CD4-positive, alpha-beta T cell treated with Interleukin-4 for 1 hour (primary cell): ENCODE measurements at regions not wholly inside any gene's neighbourhood (a gene's known extent, or its start where the extent isn't known, plus 50 kb on each side); places are given as distances from the start of the nearest gene placed in this dataset.

Source experiments
- DNase-seq, 2 donors: peaks; one replicate each; pipeline ENCODE4 v3.0.0-alpha.2; 2020 to 2022

DNA sequence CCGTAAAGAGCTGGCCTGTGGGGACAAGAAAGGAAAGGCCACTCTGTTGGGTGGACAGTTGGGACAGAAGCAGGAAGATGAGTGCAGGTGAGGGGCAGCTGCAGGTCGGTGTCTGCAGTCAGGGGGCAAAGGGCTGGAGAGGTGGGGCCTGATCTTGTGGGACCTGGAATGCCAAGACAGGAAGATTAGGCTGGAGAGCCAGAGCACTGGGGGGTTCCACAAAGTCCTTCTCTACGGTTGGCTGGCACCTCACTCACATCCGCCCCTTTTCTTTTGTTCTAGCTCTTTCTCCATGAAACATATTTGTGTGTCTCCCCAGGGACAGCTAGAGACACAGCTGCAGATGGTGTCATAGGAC is 404.1 kb downstream of the PTPRU start:
- no peak for DNase-seq

- no peak for DNase-seq
These were observed 403.6 kb downstream of the PTPRU start for GRCh38 chr1:29639741-29640427.

- no peak for DNase-seq
These were observed 402.9 kb downstream of the PTPRU start for GRCh38 chr1:29639156-29639736.

DNA sequence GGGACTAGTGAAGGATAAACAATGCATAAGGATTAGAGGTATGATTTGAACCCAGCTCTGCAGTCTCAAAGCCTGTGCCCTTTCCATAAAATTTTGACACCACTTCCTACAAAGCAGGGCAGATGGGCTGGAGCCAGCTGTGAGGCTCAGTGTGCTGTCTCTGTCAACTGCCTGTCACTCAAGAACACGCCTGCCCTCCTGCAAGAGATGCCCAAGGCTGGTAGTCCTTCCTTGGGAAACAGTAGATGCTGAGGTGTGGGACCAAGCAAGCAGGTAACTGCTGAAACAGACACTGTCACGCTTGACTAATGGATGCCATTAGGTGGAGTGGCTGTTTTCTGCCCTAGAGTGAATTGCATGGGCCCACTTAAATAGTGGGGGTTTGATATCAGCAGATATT is 402.0 kb downstream of the PTPRU start:
- no peak for DNase-seq

DNA sequence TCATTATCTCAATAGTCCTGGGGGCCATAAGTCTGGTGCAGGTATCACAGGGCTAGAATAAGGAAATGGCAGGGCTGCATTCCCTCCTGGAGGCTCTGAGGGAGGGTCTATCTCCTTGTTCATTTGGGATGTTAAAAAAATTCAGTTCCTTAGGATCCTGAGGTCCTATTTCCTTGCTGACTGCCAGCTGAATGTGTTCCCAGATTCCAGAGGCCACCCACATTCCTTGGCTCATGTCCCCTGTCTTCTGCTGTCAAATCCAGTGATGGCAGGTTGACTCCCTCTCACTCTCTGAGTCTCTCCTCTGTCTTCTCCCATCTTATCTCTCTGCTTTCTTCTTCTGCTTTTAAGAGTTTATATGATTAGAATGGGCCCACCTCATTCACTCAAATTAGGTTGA is 400.6 kb downstream of the PTPRU start:
- DNase-seq, result no peak

GRCh38 chr1:29635501-29636263 is 399.4 kb downstream of the PTPRU start:
- DNase-seq, result no peak

- DNase-seq, result no peak
These were observed 398.5 kb downstream of the PTPRU start for GRCh38 chr1:29634746-29635335.

- DNase-seq, result no peak
These were observed 398.0 kb downstream of the PTPRU start for GRCh38 chr1:29634324-29634723.

GRCh38 chr1:29633771-29634170 is 397.4 kb downstream of the PTPRU start:
- no peak for DNase-seq

- DNase-seq, result no peak
These were observed 396.7 kb downstream of the PTPRU start for GRCh38 chr1:29632806-29633615.

GRCh38 chr1:29631836-29632805 is 395.8 kb downstream of the PTPRU start:
- DNase-seq, result no peak

DNA sequence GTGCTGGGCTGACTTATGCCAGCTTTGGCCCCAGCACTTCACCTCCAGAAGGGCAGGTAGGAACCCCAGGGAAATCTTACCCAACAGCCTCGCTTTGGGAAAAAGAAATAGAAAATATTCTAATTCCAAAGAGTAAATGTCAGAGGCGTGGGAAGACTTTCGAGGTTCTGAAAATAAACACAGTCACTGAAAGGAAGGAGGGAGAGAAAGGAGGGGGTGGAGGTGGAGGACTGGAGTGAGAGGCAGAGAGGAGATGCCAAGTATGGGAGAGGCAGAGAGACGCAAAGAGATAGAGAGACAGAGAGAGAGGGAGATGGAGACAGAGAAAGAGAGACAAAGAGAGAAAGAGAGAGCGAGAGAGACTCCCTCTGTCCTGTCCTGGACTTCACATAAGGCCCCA is 395.0 kb downstream of the PTPRU start:
- no peak for DNase-seq

GRCh38 chr1:29630756-29631155 is 394.4 kb downstream of the PTPRU start:
- no peak for DNase-seq

GRCh38 chr1:29629814-29630516 is 393.6 kb downstream of the PTPRU start:
- DNase-seq, result no peak

DNA sequence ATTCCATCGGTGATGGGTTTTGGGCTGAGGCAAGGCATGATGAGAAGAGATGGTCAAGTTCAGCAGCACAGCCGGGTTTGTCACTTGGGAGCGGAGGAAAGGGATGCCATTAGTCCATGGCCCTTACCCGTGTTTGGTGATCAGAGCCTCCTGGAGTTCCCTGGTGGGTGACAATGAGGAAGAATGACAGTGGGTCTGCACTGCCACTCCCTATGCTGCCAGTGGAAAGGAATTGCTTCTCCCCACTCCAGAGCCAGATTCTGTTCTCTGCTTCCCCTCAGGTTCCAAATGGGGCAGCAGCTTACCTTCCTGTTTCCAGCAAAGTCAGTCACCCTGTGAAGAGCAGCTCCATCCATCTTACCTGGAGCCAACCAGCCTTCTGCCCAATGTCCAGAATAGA is 393.1 kb downstream of the PTPRU start:
- no peak for DNase-seq

DNA sequence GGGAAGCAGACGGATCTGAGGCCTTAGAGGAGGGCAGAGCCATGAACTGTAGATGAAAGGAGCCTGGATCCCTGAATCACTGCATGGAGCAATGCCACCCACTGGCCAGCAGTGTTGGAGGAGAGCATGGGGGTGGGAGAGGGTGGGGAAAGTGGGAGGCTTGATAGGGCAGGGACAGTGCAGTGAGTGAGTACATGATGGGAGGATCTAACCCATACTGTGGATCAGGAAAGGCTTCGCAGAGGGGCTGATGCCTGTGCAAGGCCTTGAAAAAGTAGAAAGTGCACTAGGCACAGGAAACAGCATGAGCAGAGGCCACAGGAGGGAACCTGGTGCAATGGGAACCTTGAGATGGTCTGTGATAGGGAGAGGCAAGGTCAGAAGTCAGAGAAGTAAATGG is 391.9 kb downstream of the PTPRU start:
- DNase-seq, result no peak

GRCh38 chr1:29626726-29627125 is 390.4 kb downstream of the PTPRU start:
- DNase-seq, result no peak

DNA sequence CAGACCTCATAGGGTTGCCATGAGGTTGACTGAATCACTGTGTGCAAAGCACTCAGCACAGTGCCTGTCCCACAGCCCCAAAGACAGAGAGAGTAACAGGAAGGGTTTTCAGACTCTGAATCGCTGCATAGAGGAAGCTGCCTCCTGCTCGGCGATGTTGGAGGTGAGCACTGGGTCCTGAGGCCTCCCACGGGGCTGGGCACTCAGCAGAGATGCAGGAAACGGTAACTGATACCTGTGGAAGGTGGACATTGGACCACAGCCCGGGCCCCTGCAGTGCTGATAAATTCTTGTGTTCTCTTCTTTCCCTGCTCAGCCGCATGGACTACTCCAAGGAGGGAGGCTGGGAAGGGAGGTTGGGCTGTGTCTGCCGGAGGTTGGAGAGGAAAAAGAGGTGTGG is 389.7 kb downstream of the PTPRU start:
- no peak for DNase-seq

- DNase-seq, result no peak
These were observed 388.7 kb downstream of the PTPRU start for GRCh38 chr1:29625084-29625420.

GRCh38 chr1:29624320-29625083 is 388.2 kb downstream of the PTPRU start:
- DNase-seq, result no peak

- no peak for DNase-seq
These were observed 387.2 kb downstream of the PTPRU start for GRCh38 chr1:29623501-29623900.
